ENCODE measurements at regions not wholly inside any gene's neighbourhood (a gene's known extent, or its start where the extent isn't known, plus 50 kb on each side); places are given as distances from the start of the nearest gene placed in this dataset.

- no peaks in the 10 kb centered on the region for H4K20me1 ChIP-seq (ENCODE audit: low read depth, low read length)
- H3K79me2 ChIP-seq (ENCODE audit: insufficient read depth, low read length): no peaks in the 10 kb centered on the region
- no peak overlapping the region for H2AFZ ChIP-seq (ENCODE audit: low read depth, low read length, severe bottlenecking)
- H3K9me2 ChIP-seq (replicated peaks; ENCODE audit: insufficient read depth, low read length): no peaks in the 10 kb centered on the region
- no peak overlapping the region for H3K9ac ChIP-seq (ENCODE audit: low read length)
- no peak overlapping the region for H3K4me2 ChIP-seq (ENCODE audit: low read depth, low read length, poor library complexity, severe bottlenecking)
- no peaks in the 10 kb centered on the region for H3F3A ChIP-seq (ENCODE audit: insufficient read depth)
- no peaks in the 10 kb centered on the region for H3K9me3 ChIP-seq (ENCODE audit: insufficient read depth, low read length)
- no peak for TF ChIP-seq CTCF (IDR thresholded peaks at IDR 0.05; ENCODE audit: insufficient read depth, low read length, poor library complexity, severe bottlenecking)
- no peak for TF ChIP-seq EZH2phosphoT487 (conservative IDR thresholded peaks at IDR 0.05; ENCODE audit: low read length)
- no peak overlapping the region for H3K27ac ChIP-seq (ENCODE audit: low read depth, low read length)
- H3K27me3 ChIP-seq (ENCODE audit: low read length): no peaks in the 10 kb centered on the region
- H3K36me3 ChIP-seq (ENCODE audit: low read length): no peaks in the 10 kb centered on the region
- H3K4me3 ChIP-seq (ENCODE audit: insufficient read depth, low read length, poor library complexity, severe bottlenecking): no peak overlapping the region
These were observed 132.2 kb upstream of the C1QTNF7 start for GRCh38 chr4:15295421-15296162.

GRCh38 chr4:15297344-15297743 is 130.5 kb upstream of the C1QTNF7 start:
- Histone ChIP-seq H3K4me2 (ENCODE audit: low read depth, low read length, poor library complexity, severe bottlenecking) (no peak overlapping the region), H3K79me2 (ENCODE audit: insufficient read depth, low read length) (no peaks in the 10 kb centered on the region), H4K20me1 (ENCODE audit: low read depth, low read length) (no peaks in the 10 kb centered on the region), H3K9ac (ENCODE audit: low read length) (no peak overlapping the region), H3K27me3 (ENCODE audit: low read length) (no peaks in the 10 kb centered on the region), H3K27ac (ENCODE audit: low read depth, low read length) (no peak overlapping the region), H2AFZ (ENCODE audit: low read depth, low read length, severe bottlenecking) (no peak overlapping the region), H3F3A (ENCODE audit: insufficient read depth) (no peaks in the 10 kb centered on the region), H3K36me3 (ENCODE audit: low read length) (no peaks in the 10 kb centered on the region), H3K9me2 (replicated peaks; ENCODE audit: insufficient read depth, low read length) (no peaks in the 10 kb centered on the region), H3K9me3 (ENCODE audit: insufficient read depth, low read length) (no peaks in the 10 kb centered on the region), H3K4me3 (ENCODE audit: insufficient read depth, low read length, poor library complexity, severe bottlenecking) (no peak overlapping the region)
- TF ChIP-seq EZH2phosphoT487 (conservative IDR thresholded peaks at IDR 0.05; ENCODE audit: low read length): no peak
- no peak for TF ChIP-seq CTCF (IDR thresholded peaks at IDR 0.05; ENCODE audit: insufficient read depth, low read length, poor library complexity, severe bottlenecking)

GRCh38 chr4:15299627-15300026 is 128.2 kb upstream of the C1QTNF7 start:
- no peaks in the 10 kb centered on the region for H3K9me3 ChIP-seq (ENCODE audit: insufficient read depth, low read length)
- H3K36me3 ChIP-seq (ENCODE audit: low read length): no peaks in the 10 kb centered on the region
- no peak overlapping the region for H3K27ac ChIP-seq (ENCODE audit: low read depth, low read length)
- no peak overlapping the region for H3K4me2 ChIP-seq (ENCODE audit: low read depth, low read length, poor library complexity, severe bottlenecking)
- H3K79me2 ChIP-seq (ENCODE audit: insufficient read depth, low read length): no peaks in the 10 kb centered on the region
- no peak overlapping the region for H2AFZ ChIP-seq (ENCODE audit: low read depth, low read length, severe bottlenecking)
- H3K27me3 ChIP-seq (ENCODE audit: low read length): no peaks in the 10 kb centered on the region
- TF ChIP-seq EZH2phosphoT487 (conservative IDR thresholded peaks at IDR 0.05; ENCODE audit: low read length) (no peak), CTCF (IDR thresholded peaks at IDR 0.05; ENCODE audit: insufficient read depth, low read length, poor library complexity, severe bottlenecking) (no peak)
- no peaks in the 10 kb centered on the region for H3F3A ChIP-seq (ENCODE audit: insufficient read depth)
- H3K9ac ChIP-seq (ENCODE audit: low read length): no peak overlapping the region
- no peak overlapping the region for H3K4me3 ChIP-seq (ENCODE audit: insufficient read depth, low read length, poor library complexity, severe bottlenecking)
- no peaks in the 10 kb centered on the region for H4K20me1 ChIP-seq (ENCODE audit: low read depth, low read length)
- no peaks in the 10 kb centered on the region for H3K9me2 ChIP-seq (replicated peaks; ENCODE audit: insufficient read depth, low read length)

Measured in SU-DHL-6 (cell line).